ENCODE measurements at regions not wholly inside any gene's neighbourhood (a gene's known extent, or its start where the extent isn't known, plus 50 kb on each side); places are given as distances from the start of the nearest gene placed in this dataset.

DNA sequence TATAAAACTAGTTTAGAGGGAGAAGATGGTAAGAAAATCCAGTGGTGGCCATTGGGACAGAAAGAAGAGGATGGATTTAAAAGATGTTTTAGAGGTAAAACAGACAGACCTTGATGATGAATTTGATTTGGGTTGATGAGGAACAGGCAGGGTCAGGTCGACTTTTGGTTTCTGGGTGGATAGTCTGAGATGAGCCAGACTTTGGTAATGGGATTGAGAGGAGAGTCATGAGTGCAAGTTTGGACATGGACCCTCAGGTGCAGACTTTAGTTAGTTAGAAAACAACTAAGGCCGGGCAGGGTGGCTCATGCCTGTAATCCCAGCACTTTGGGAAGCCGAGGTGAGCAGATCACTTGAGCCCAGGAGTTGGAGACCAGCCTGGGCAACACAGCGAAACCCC is 257.9 kb downstream of the MAFB start:
- H3K4me1 ChIP-seq (ENCODE audit: insufficient read depth, low read length, poor library complexity, severe bottlenecking): no peaks in the 10 kb centered on the region
- H3K9me3 ChIP-seq (ENCODE audit: insufficient read depth, low read depth, low read length): no peaks in the 10 kb centered on the region
- H3K4me3 ChIP-seq (ENCODE audit: low read length, poor library complexity, severe bottlenecking): no peak overlapping the region
- no peak for TF ChIP-seq EZH2phosphoT487 (IDR thresholded peaks at IDR 0.05; ENCODE audit: borderline replicate concordance)
- TF ChIP-seq, protein P1, sequence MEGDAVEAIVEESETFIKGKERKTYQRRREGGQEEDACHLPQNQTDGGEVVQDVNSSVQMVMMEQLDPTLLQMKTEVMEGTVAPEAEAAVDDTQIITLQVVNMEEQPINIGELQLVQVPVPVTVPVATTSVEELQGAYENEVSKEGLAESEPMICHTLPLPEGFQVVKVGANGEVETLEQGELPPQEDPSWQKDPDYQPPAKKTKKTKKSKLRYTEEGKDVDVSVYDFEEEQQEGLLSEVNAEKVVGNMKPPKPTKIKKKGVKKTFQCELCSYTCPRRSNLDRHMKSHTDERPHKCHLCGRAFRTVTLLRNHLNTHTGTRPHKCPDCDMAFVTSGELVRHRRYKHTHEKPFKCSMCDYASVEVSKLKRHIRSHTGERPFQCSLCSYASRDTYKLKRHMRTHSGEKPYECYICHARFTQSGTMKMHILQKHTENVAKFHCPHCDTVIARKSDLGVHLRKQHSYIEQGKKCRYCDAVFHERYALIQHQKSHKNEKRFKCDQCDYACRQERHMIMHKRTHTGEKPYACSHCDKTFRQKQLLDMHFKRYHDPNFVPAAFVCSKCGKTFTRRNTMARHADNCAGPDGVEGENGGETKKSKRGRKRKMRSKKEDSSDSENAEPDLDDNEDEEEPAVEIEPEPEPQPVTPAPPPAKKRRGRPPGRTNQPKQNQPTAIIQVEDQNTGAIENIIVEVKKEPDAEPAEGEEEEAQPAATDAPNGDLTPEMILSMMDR (conservative IDR thresholded peaks at IDR 0.05; ENCODE audit: low read length): no peak
- no peaks in the 10 kb centered on the region for H3K9me2 ChIP-seq (replicated peaks; ENCODE audit: low read depth, low read length)
- no peaks in the 10 kb centered on the region for H4K20me1 ChIP-seq (ENCODE audit: insufficient read depth, low read length, poor library complexity, severe bottlenecking)
- H3K9ac ChIP-seq (ENCODE audit: low read depth, low read length, poor library complexity, severe bottlenecking): no peak overlapping the region
- no peaks in the 10 kb centered on the region for H3K36me3 ChIP-seq (ENCODE audit: insufficient read depth, low read length)
- H3F3A ChIP-seq (ENCODE audit: low read depth): no peaks in the 10 kb centered on the region
- H3K79me2 ChIP-seq (ENCODE audit: insufficient read depth, low read length): no peaks in the 10 kb centered on the region
- no peaks in the 10 kb centered on the region for H3K27me3 ChIP-seq (ENCODE audit: insufficient read depth, low read length, poor library complexity, severe bottlenecking)
- H3K4me2 ChIP-seq (ENCODE audit: low read depth, low read length, poor library complexity, severe bottlenecking): no peak overlapping the region
- H2AFZ ChIP-seq (ENCODE audit: low read length): no peak overlapping the region

DNA sequence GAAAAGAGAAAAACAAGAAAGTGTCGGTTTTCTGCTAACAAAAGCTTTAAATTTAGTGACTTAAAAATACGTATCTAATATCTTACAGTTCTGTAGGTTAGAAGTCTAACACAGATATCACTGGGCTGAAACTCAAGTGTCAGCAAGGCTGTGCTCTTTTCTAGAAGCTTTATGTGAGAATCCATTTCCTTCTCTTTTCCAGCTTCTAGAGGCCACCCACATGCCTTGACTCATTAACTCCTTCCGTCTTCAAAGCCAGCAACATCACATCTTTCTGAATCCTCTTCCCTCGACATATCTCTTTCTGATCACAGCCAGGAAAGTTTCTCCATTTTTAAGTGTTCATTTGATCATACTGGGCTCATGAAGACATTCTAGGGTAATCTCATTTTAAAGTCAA is 262.0 kb downstream of the MAFB start:
- Histone ChIP-seq H3K79me2 (ENCODE audit: insufficient read depth, low read length) (no peaks in the 10 kb centered on the region), H3K36me3 (ENCODE audit: insufficient read depth, low read length) (no peaks in the 10 kb centered on the region), H3F3A (ENCODE audit: low read depth) (no peaks in the 10 kb centered on the region), H3K9ac (ENCODE audit: low read depth, low read length, poor library complexity, severe bottlenecking) (no peak overlapping the region), H3K27me3 (ENCODE audit: insufficient read depth, low read length, poor library complexity, severe bottlenecking) (no peaks in the 10 kb centered on the region), H3K4me3 (ENCODE audit: low read length, poor library complexity, severe bottlenecking) (no peak overlapping the region), H3K4me1 (ENCODE audit: insufficient read depth, low read length, poor library complexity, severe bottlenecking) (no peaks in the 10 kb centered on the region), H4K20me1 (ENCODE audit: insufficient read depth, low read length, poor library complexity, severe bottlenecking) (no peaks in the 10 kb centered on the region), H3K4me2 (ENCODE audit: low read depth, low read length, poor library complexity, severe bottlenecking) (no peak overlapping the region), H3K9me2 (replicated peaks; ENCODE audit: low read depth, low read length) (no peaks in the 10 kb centered on the region), H3K9me3 (ENCODE audit: insufficient read depth, low read depth, low read length) (no peaks in the 10 kb centered on the region), H2AFZ (ENCODE audit: low read length) (no peak overlapping the region)
- TF ChIP-seq, protein P1 (conservative IDR thresholded peaks at IDR 0.05; ENCODE audit: low read length): no peak
- no peak for TF ChIP-seq EZH2phosphoT487 (IDR thresholded peaks at IDR 0.05; ENCODE audit: borderline replicate concordance)

DNA sequence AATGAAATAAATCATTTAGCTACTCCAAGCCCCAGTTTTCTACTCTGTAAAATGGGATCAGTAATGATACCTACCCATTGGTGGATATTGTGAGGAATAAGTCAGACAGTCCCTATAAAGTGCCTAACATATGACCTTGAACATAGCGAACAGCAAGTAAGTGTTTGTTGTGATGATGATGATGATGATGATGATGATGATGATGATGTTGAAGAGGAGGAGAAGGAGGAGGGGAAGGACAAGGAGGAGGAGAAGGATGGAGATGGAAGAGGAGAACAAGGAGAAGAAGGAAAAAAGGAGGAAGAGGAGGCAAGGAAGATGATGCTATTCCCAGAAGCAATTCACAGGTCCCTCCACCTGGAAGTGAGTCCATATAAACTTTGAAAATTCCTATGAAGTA is 264.3 kb downstream of the MAFB start:
- Histone ChIP-seq H3K36me3 (ENCODE audit: insufficient read depth, low read length) (no peaks in the 10 kb centered on the region), H3F3A (ENCODE audit: low read depth) (no peaks in the 10 kb centered on the region), H4K20me1 (ENCODE audit: insufficient read depth, low read length, poor library complexity, severe bottlenecking) (no peaks in the 10 kb centered on the region), H3K4me2 (ENCODE audit: low read depth, low read length, poor library complexity, severe bottlenecking) (no peak overlapping the region), H3K9me3 (ENCODE audit: insufficient read depth, low read depth, low read length) (no peaks in the 10 kb centered on the region), H3K4me3 (ENCODE audit: low read length, poor library complexity, severe bottlenecking) (no peak overlapping the region), H3K27me3 (ENCODE audit: insufficient read depth, low read length, poor library complexity, severe bottlenecking) (no peaks in the 10 kb centered on the region), H3K9ac (ENCODE audit: low read depth, low read length, poor library complexity, severe bottlenecking) (no peak overlapping the region), H3K79me2 (ENCODE audit: insufficient read depth, low read length) (no peaks in the 10 kb centered on the region), H3K9me2 (replicated peaks; ENCODE audit: low read depth, low read length) (no peaks in the 10 kb centered on the region), H2AFZ (ENCODE audit: low read length) (no peak overlapping the region), H3K4me1 (ENCODE audit: insufficient read depth, low read length, poor library complexity, severe bottlenecking) (no peaks in the 10 kb centered on the region)
- no peak for TF ChIP-seq EZH2phosphoT487 (IDR thresholded peaks at IDR 0.05; ENCODE audit: borderline replicate concordance)
- TF ChIP-seq, protein P1 (conservative IDR thresholded peaks at IDR 0.05; ENCODE audit: low read length): no peak
